Right cardiac atrium (tissue), 5 donors: ENCODE measurements at regions not wholly inside any gene's neighbourhood (a gene's known extent, or its start where the extent isn't known, plus 50 kb on each side); places are given as distances from the start of the nearest gene placed in this dataset.

Source experiments
- ATAC-seq, 2 donors: fragments of 200-7000 bp; cut with Tn5 transposase; one replicate each; pipeline versions ENCODE4 v1.8.0 to v1.9.1; 2020; ENCODE audit warnings: moderate library complexity in 2 of 2, mild to moderate bottlenecking in 1 of 2
- DNase-seq, 3 donors: peaks; one replicate each; pipeline ENCODE4 v3.0.0-alpha.2; 2020
- H3K27ac ChIP-seq: one replicate; pipeline ENCODE4 v1.5.1; 2013; ENCODE audit warnings: mild to moderate bottlenecking, low read length, control low read depth, moderate library complexity
- H3K27me3 ChIP-seq: one replicate; pipeline ENCODE4 v1.6.1; 2013; ENCODE audit not compliant: control insufficient read depth, insufficient read depth
- H3K4me1 ChIP-seq: one replicate; pipeline ENCODE4 v1.6.1; 2013; ENCODE audit warnings: low read length; ENCODE audit not compliant: control insufficient read depth, insufficient read depth
- H3K4me3 ChIP-seq: one replicate; pipeline ENCODE4 v1.5.1; 2013; ENCODE audit warnings: low read length, control low read depth
- H3K9me3 ChIP-seq: one replicate; pipeline ENCODE4 v1.6.1; 2013; ENCODE audit warnings: low read length; ENCODE audit not compliant: control insufficient read depth
- whole genome bisulfite sequencing: extraction: QIAGEN DNeasy Blood & Tissue Kit; methylation state at CpG from one replicate; pipeline ENCODE4 v1.1.7; 2013; 5-methylcytosine and 5-hydroxymethylcytosine counted together
- intact Hi-C, 4 donors: fragments of 100-400 bp; cut with DNase I; formaldehyde crosslinking; loops; one replicate each; pipeline versions ENCODE4 v1.11.0 to v1.14.0; 2022 to 2023
- donor health status: healthy with polysubstance abuse.
- donor health status: DM: no; HTN: yes; CAD: no.
- donor health status: DM: no; HTN: no; CAD: no.
- donor health status: DM: no; HTN: yes; CAD: no; lungs with severe emphysema.
- donor health status: DM: yes; HTN: yes; CAD: no.

DNA sequence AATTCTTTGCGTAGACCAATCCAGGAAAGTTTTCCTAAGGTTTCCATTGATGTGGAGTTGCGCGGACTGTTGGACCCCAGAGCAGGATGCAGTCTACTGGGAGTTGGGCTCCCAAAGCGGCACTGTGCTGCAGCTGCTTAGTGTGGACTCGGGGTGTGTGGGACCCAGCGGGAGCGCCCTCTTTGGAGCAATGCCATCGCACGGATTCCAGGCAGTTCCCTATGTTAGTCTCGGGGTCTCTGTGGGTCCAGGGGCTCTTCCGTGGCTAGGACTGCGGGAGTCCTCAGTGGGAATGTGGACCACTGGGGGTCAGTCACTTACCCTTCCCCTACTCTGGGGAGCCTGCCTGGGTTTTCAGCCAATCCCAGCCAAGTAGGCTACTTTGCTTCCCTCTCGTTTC, 151.7 kb upstream of the OLIG3 start:
- intact Hi-C loops, result loop anchor here in 3 of 4 donors (10.0 kb wide), 3 partner anchors 371 to 551 kb away; no protein-coding TSS in a partner anchor
- H3K27me3 ChIP-seq, result no peaks in the 10 kb centered on the region
- no peak for DNase-seq
- WGBS, result 89% methylated on average over 13 of the region's 13 CpGs
- H3K27ac ChIP-seq, result no peak overlapping the region
- H3K4me3 ChIP-seq, result no peak overlapping the region
- H3K4me1 ChIP-seq, result no peaks in the 10 kb centered on the region
- no peak for ATAC-seq
- H3K9me3 ChIP-seq, result no peaks in the 10 kb centered on the region

DNA sequence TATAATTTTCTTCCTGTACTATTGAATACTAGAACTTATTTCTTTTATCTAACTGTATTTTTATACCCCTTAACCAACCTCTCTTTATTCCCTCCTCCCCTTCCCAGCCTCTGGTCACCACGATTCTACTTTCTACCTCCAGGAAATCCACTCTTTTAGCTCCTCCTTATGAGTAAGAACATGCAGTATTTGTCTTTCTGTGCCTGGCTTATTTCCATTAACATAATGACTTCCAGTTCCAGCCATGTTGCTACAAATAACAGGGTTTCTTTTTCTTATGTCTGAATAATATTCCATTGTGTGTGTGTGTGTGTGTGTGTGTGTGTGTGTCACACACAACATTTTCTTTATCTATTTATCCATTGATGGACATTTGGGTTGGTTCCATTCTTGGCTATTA, 152.3 kb upstream of the OLIG3 start:
- Histone ChIP-seq H3K27ac (no peak overlapping the region), H3K4me1 (no peaks in the 10 kb centered on the region), H3K4me3 (no peak overlapping the region), H3K27me3 (no peaks in the 10 kb centered on the region), H3K9me3 (no peaks in the 10 kb centered on the region)
- WGBS, result 0% methylated on average over 1 of the region's 1 CpG
- DNase-seq (no peak), ATAC-seq (no peak)
- intact Hi-C loops, result loop anchor here in 3 of 4 donors (10.0 kb wide), 3 partner anchors 372 to 552 kb away; no protein-coding TSS in a partner anchor

DNA sequence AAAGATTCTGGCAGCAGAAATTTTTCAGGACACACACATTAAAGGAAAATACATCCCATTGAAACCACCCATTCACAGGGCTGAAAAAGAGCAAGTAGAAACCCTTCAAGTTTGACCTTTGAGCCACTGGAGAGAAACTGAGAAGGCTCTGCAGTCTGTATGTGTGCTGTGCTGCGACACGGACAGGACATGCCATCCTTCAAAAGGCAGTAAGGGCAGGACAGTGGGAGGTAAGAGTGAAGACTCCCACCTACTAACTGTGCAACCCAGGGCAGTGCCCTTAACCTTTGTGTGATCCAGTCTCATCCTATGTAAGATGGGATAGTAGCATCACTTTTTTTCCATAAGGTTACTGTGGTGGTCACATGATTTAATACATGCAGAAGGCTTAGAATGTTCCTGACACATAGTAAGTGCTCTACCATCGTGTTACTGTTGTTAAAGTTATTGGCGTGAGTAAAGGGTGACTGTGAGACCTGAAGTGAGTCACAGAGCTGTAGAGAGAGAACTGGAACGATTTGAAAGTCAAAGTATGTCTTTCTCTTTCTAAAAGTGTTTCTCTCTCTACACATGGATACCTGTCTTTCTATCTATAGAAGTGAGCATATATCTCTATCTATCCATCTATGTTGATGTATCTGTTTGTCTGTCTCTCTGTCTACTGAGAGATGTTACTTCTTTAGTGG, 153.7 kb upstream of the OLIG3 start:
- H3K9me3 ChIP-seq, result peaks cover 2% of the 10 kb centered on the region
- H3K4me3 ChIP-seq, result no peak overlapping the region
- no peak for ATAC-seq
- no peaks in the 10 kb centered on the region for H3K27me3 ChIP-seq
- 74% methylated on average over 5 of the region's 5 CpGs for WGBS
- no peaks in the 10 kb centered on the region for H3K4me1 ChIP-seq
- intact Hi-C loops, result loop anchor here in 3 of 4 donors (10.0 kb wide), 3 partner anchors 373 to 553 kb away; no protein-coding TSS in a partner anchor
- no peak overlapping the region for H3K27ac ChIP-seq
- no peak for DNase-seq

DNA sequence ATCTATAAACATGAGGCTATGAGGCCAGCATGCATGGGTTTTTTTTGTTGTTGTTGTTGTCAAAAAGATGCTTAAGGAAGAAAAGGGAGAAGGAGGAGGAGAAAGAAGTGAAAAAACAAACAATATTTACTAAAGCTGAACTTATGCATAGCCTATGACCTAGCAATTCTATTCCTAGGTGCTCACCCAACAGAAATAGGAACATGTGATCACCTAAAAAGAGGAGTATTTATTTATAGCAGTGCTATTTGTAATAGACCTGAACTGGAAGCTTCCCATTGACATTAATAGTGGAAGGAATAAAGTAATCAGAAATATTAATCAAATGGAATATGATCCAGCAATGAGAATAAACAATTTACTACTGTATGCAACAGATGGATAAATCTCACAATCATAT, 156.5 kb upstream of the OLIG3 start:
- intact Hi-C loops, result no loop called here
- DNase-seq (no peak), ATAC-seq (no peak)
- H3K27ac ChIP-seq, result no peak overlapping the region
- H3K9me3 ChIP-seq, result peaks cover 6% of the 10 kb centered on the region
- no peaks in the 10 kb centered on the region for H3K27me3 ChIP-seq
- H3K4me3 ChIP-seq, result no peak overlapping the region
- no peaks in the 10 kb centered on the region for H3K4me1 ChIP-seq

DNA sequence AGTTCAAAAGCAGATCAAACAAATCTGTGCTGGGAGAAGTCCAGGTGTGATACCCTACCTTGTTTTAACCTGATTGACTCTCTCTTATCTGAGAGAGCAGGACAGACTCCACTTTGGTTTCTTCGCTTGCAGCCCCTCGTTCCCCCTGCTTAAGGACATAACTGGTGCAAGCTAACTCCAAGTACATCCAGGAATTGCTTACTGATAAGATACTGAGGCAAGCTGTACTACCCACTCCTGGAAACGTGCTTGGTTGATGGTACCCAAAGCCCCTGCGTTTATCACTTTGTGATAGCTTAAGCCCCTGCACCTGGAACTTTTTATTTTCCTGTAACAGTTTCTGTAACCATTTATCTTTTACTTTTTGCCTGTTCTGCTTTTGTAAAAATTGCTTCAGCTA, 157.0 kb upstream of the OLIG3 start:
- no peak for DNase-seq
- Histone ChIP-seq H3K27me3 (no peaks in the 10 kb centered on the region), H3K9me3 (peaks cover 8% of the 10 kb centered on the region), H3K4me1 (no peaks in the 10 kb centered on the region), H3K4me3 (no peak overlapping the region), H3K27ac (no peak overlapping the region)
- ATAC-seq, result no peak
- WGBS, result 17% methylated on average over 4 of the region's 4 CpGs
- intact Hi-C loops, result no loop called here

DNA sequence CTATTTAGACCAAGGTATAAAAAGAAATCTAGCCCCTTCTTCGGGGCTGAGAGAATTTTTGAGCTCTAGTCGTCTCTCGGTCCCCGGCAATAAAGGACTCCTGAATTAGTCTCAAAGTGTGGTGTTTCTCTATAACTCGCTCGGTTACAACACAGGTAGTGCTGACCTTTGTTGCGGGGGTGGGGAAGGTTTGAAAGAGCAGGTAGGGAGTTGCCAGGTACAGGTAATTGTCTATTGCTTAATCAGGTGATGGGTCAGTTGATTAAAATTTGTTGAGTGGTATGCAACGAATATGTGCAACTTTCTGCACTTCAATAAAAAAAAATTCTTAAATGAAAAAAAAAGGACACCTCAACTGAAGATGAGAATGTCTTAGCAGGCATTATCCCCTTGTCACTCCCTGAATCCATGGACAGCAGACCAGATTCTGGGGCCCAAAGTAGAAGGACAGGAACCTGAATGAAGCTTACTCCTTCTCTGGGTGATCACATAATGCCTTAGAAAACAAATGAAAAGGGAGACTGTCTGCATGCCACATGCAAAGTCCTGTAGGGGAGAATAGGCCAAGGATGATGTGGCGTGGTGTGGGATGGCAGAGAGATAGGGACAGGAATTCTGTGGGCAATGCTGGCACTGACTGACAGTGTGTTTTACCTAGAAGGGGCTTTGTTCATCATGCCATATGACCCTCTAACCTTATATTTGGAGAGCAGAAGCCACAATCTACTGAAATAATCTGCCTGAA, 157.6 kb upstream of the OLIG3 start:
- 84% methylated on average over 9 of the region's 9 CpGs for WGBS
- H3K4me1 ChIP-seq, result no peaks in the 10 kb centered on the region
- no peak overlapping the region for H3K4me3 ChIP-seq
- no peaks in the 10 kb centered on the region for H3K27me3 ChIP-seq
- DNase-seq (no peak), ATAC-seq (no peak)
- H3K9me3 ChIP-seq, result peaks cover 8% of the 10 kb centered on the region
- no peak overlapping the region for H3K27ac ChIP-seq
- intact Hi-C loops, result no loop called here

DNA sequence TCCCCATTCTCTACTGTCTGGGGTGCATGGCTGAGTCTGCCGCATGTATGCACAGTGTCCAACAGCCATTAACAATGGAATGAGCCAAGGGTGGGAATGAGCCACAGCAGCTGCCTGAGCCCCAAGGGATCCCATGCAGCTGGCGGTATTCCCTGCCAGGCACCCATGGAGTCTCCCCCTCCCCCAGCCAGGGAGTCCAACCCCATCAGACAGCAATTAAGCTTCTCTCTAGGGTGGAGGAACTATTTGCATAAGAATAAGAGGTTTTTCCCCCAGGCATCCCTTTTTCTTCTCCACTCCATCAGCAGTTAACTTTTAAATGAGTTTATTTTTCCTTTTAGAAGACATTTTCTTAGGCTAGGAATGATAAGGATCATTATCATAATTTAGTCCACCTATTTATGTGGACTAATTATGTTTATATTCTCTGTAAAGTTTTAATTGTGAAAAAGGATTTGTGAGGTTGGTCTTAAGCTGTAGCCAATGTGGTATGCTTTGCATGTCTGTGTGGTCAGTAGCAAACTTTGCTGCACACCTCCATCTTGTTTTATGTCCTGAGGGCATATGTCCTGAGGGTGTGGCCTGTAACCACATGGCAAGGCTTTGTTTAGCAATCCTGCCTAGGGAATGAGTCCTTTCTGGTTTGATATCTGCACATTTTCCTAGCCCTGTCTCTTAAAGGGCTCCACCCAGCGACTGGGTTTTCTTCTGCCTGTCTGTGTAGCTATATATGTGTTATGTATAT, 158.9 kb upstream of the OLIG3 start:
- WGBS, result 94% methylated on average over 3 of the region's 3 CpGs
- DNase-seq (no peak), ATAC-seq (no peak)
- H3K27ac ChIP-seq, result no peak overlapping the region
- no peak overlapping the region for H3K4me3 ChIP-seq
- H3K27me3 ChIP-seq, result no peaks in the 10 kb centered on the region
- intact Hi-C loops, result no loop called here
- H3K4me1 ChIP-seq, result no peaks in the 10 kb centered on the region
- H3K9me3 ChIP-seq, result peaks cover 8% of the 10 kb centered on the region

DNA sequence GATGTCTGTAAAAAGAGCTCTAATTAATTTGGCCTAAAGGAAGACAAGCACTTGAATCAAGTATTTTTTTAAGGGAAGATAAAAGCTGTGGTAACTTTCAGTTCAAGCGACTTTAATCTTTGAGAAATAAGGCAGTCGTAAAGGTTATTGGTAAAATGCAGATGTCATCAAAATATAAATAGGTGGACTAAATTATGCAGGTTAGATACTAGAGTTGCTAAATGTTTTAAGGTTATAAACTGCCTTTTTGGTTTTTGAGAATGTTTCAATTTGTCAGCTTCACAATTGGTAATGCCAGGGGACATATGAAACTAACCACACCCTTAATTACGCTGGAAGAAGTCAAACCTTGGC, 159.5 kb upstream of the OLIG3 start:
- Histone ChIP-seq H3K27ac (no peak overlapping the region), H3K4me1 (no peaks in the 10 kb centered on the region), H3K27me3 (no peaks in the 10 kb centered on the region), H3K9me3 (peaks cover 8% of the 10 kb centered on the region), H3K4me3 (no peak overlapping the region)
- intact Hi-C loops, result no loop called here
- ATAC-seq (no peak), DNase-seq (no peak)
- WGBS, result 96% methylated on average over 3 of the region's 3 CpGs

DNA sequence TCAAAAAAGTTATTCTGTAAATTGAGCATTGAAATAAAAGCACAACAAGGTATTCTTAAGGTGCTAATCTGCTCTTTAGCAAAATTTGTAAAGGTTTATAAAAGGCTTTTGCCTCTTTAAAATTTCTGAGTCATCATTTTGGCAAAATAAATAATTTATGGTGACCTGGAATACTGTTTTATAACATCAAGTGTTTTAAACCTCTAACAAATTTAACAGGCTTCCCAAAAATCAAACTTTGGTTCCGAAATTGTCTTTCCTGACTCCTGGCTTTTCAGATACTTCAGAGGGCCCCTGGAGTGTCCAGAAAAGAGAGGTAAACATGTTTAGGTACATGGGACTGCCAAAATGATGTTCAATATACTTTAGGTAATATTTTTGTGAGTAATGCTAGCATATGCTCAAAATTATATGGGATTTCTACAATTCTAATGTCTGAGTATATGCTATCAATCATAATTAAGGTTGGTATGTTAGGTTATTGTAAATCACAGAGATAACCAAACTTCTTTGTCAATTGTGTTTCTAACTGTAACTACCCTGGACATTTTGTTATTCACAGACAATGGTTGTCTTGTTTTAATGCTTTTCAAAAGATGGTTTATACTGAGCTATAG, 160.3 kb upstream of the OLIG3 start:
- Histone ChIP-seq H3K27me3 (no peaks in the 10 kb centered on the region), H3K9me3 (peaks cover 8% of the 10 kb centered on the region), H3K4me3 (no peak overlapping the region), H3K27ac (no peak overlapping the region), H3K4me1 (no peaks in the 10 kb centered on the region)
- 73% methylated on average over 1 of the region's 1 CpG for WGBS
- intact Hi-C loops, result no loop called here
- DNase-seq (no peak), ATAC-seq (no peak)

DNA sequence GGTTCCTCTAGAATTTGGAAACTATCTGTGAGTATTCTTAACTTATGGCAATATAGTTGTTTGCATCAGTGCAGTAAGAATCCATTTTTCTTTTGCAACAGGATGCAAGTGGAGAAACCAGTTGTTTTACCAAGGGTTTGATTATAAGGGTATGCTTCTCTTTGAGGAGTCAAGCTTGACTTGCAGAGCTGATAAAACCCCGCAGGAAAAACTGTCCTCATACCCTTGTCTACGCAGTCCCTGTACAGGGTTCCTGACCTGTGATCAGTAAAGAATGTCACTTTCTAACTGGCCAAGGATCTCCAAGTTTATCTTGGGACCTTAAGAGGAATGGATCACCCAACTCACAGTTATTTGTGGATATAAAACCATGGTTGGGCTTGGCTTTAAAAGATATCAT, 161.1 kb upstream of the OLIG3 start:
- peaks cover 8% of the 10 kb centered on the region for H3K9me3 ChIP-seq
- no peak overlapping the region for H3K4me3 ChIP-seq
- H3K27ac ChIP-seq, result no peak overlapping the region
- intact Hi-C loops, result no loop called here
- DNase-seq (no peak), ATAC-seq (no peak)
- H3K4me1 ChIP-seq, result no peaks in the 10 kb centered on the region
- no peaks in the 10 kb centered on the region for H3K27me3 ChIP-seq
- WGBS, result 81% methylated on average over 2 of the region's 2 CpGs

DNA sequence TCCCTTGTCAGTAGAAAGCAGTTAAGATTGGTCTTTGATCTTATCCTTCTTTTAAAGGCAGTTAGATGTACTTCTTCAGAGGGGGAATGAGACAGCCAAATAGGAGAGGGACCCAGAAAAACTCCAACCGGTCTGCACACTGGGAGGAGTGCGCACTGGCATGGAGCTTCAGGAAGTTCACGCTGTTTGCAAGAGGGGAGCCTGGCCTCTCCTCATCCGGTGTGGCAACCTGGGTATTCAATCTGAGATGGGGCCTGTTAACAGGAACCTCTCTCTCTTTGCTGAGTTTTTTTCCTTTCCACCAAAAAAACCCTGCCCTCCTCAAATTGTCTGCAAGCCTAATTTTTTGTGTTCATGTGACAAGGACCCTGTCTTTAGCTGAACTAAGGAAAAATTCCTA, 162.5 kb upstream of the OLIG3 start:
- WGBS, result 94% methylated on average over 4 of the region's 4 CpGs
- intact Hi-C loops, result no loop called here
- no peak overlapping the region for H3K27ac ChIP-seq
- H3K4me1 ChIP-seq, result no peaks in the 10 kb centered on the region
- no peak for DNase-seq
- peaks cover 8% of the 10 kb centered on the region for H3K9me3 ChIP-seq
- no peak overlapping the region for H3K4me3 ChIP-seq
- no peak for ATAC-seq
- H3K27me3 ChIP-seq, result no peaks in the 10 kb centered on the region
